B cell (primary cell): ENCODE measurements at regions not wholly inside any gene's neighbourhood (a gene's known extent, or its start where the extent isn't known, plus 50 kb on each side); places are given as distances from the start of the nearest gene placed in this dataset.

Experiments used
- ATAC-seq: fragments of 200-7000 bp; cut with Tn5 transposase; one replicate; pipeline ENCODE4 v1.10.0; 2021; ENCODE audit warnings: low read depth, mild to moderate bottlenecking, moderate number of reproducible peaks, moderate library complexity
- CTCF ChIA-PET: fragments of 350-600 bp; sonication (Branson Sonifier 250); formaldehyde crosslinking; loops from one replicate; lab custom pipeline; 2021; ENCODE audit warnings: antibody characterized with exemption, inconsistent platforms; lab: Charles Lee
- POLR2A ChIA-PET: fragments of 350-600 bp; sonication (Branson Sonifier 250); formaldehyde crosslinking; loops from one replicate; lab custom pipeline; 2021; ENCODE audit warnings: antibody characterized with exemption; lab: Charles Lee
- DNase-seq: peaks from one replicate; pipeline ENCODE4 v3.0.0; 2013
- H2AFZ ChIP-seq: 2 replicates; pipeline ENCODE4 v1.6.1; 2012; ENCODE audit warnings: mild to moderate bottlenecking, low read depth, low read length; ENCODE audit not compliant: insufficient read depth, poor library complexity, severe bottlenecking
- H3K27ac ChIP-seq, 2 donors: 1 replicate in 1 of 2; 2 replicates in 1 of 2; pipeline ENCODE4 v1.5.1; 2012 to 2013; ENCODE audit warnings: low read length in 2 of 2, mild to moderate bottlenecking in 2 of 2, moderate library complexity in 1 of 2
- H3K27me3 ChIP-seq, 4 experiments: fragments of 200-600 bp in 1 of 4; sonication (generic) in 1 of 4; replicated peaks in 1 of 4; 1 replicate in 2 of 4; 2 replicates in 2 of 4; pipeline versions ENCODE4 v1.6.1 to v1.7.0; 2013 to 2016; ENCODE audit warnings: low read length in 3 of 4, mild to moderate bottlenecking in 2 of 4, mixed read lengths in 1 of 4, moderate library complexity in 1 of 4; ENCODE audit not compliant: insufficient read depth in 4 of 4, control insufficient read depth in 3 of 4; ENCODE audit errors: control extremely low read depth in 1 of 4
- H3K36me3 ChIP-seq, 2 experiments: replicated peaks in 1 of 2; 1 replicate in 1 of 2; 2 replicates in 1 of 2; pipeline versions ENCODE4 v1.6.1 to v1.7.1; 2013; ENCODE audit warnings: low read length in 1 of 2; ENCODE audit not compliant: insufficient read depth in 2 of 2, control insufficient read depth in 1 of 2; ENCODE audit errors: control extremely low read depth in 1 of 2, extremely low read depth in 1 of 2
- H3K4me1 ChIP-seq, 2 donors: fragments of 200-600 bp in 1 of 2; sonication (generic) in 1 of 2; 1 replicate in 1 of 2; 2 replicates in 1 of 2; pipeline versions ENCODE4 v1.5.1 to v1.6.1; 2013 to 2017; ENCODE audit warnings: low read length in 2 of 2; ENCODE audit not compliant: control insufficient read depth in 2 of 2, insufficient read depth in 2 of 2
- H3K4me2 ChIP-seq: replicated peaks from 2 replicates; pipeline ENCODE3; 2012; ENCODE audit warnings: mild to moderate bottlenecking, low read depth, low read length; ENCODE audit not compliant: poor library complexity, severe bottlenecking
- H3K4me3 ChIP-seq, 5 experiments: fragments of 200-600 bp in 1 of 5; sonication (generic) in 1 of 5; 1 replicate in 3 of 5; 2 replicates in 2 of 5; pipeline versions ENCODE4 v1.5.1 to v1.7.0; 2011 to 2016; ENCODE audit warnings: low read length in 4 of 5, mild to moderate bottlenecking in 4 of 5, low read depth in 2 of 5, control low read depth in 1 of 5, moderate library complexity in 1 of 5; ENCODE audit not compliant: insufficient read depth in 1 of 5; ENCODE audit errors: control extremely low read depth in 1 of 5, extremely low read depth in 1 of 5
- H3K79me2 ChIP-seq: fragments of 200-600 bp; sonication (generic); one replicate; pipeline ENCODE4 v1.6.0; 2016; ENCODE audit warnings: low read length; ENCODE audit not compliant: control insufficient read depth, insufficient read depth
- H3K9ac ChIP-seq: fragments of 200-600 bp; sonication (generic); 2 replicates; pipeline ENCODE4 v1.6.1; 2017; ENCODE audit warnings: mild to moderate bottlenecking, low read length, moderate library complexity
- H3K9me3 ChIP-seq, 3 donors: one replicate each; pipeline versions ENCODE4 v1.6.1 to v1.7.1; 2013; ENCODE audit warnings: low read length in 2 of 3; ENCODE audit not compliant: control insufficient read depth in 2 of 3, insufficient read depth in 1 of 3; ENCODE audit errors: control extremely low read depth in 1 of 3
- H4K20me1 ChIP-seq: 2 replicates; pipeline ENCODE4 v1.6.0; 2012; ENCODE audit warnings: mild to moderate bottlenecking, low read length; ENCODE audit not compliant: insufficient read depth, control insufficient read depth, poor library complexity, severe bottlenecking
- H3K27ac Mint-ChIP-seq: one replicate; pipeline ENCODE4 v1.8.0; 2021; ENCODE audit warnings: mixed read lengths
- H3K27me3 Mint-ChIP-seq: one replicate; pipeline ENCODE4 v1.8.0; 2021; ENCODE audit warnings: mixed read lengths
- H3K4me1 Mint-ChIP-seq: one replicate; pipeline ENCODE4 v1.8.0; 2021; ENCODE audit warnings: mixed read lengths
- H3K4me3 Mint-ChIP-seq: one replicate; pipeline ENCODE4 v1.8.0; 2021; ENCODE audit warnings: mixed read lengths
- H3K9me3 Mint-ChIP-seq: one replicate; pipeline ENCODE4 v1.8.0; 2022; ENCODE audit warnings: mixed read lengths; ENCODE audit not compliant: insufficient read depth
- EZH2 ChIP-seq: IDR thresholded peaks from 2 replicates; pipeline ENCODE4 v1.6.1; 2012; ENCODE audit warnings: borderline replicate concordance, low read depth, mild to moderate bottlenecking, moderate library complexity, low read length; ENCODE audit not compliant: insufficient read depth, poor library complexity, severe bottlenecking
- WGBS: methylation state at CpG from one replicate; pipeline ENCODE4 v1.1.5; 2013; ENCODE audit warnings: missing lambda C conversion rate; ENCODE audit not compliant: insufficient coverage; 5-methylcytosine and 5-hydroxymethylcytosine counted together
- intact Hi-C: fragments of 100-400 bp; cut with micrococcal nuclease; formaldehyde crosslinking; loops from one replicate; pipeline ENCODE4 v1.10.0; 2022
- TF ChIP-seq, protein P1 (sequence below): fragments of 200-600 bp; IDR thresholded peaks from one replicate; pipeline ENCODE4 v1.8.0; 2022; ENCODE audit warnings: antibody characterized with exemption, mild to moderate bottlenecking

DNA sequence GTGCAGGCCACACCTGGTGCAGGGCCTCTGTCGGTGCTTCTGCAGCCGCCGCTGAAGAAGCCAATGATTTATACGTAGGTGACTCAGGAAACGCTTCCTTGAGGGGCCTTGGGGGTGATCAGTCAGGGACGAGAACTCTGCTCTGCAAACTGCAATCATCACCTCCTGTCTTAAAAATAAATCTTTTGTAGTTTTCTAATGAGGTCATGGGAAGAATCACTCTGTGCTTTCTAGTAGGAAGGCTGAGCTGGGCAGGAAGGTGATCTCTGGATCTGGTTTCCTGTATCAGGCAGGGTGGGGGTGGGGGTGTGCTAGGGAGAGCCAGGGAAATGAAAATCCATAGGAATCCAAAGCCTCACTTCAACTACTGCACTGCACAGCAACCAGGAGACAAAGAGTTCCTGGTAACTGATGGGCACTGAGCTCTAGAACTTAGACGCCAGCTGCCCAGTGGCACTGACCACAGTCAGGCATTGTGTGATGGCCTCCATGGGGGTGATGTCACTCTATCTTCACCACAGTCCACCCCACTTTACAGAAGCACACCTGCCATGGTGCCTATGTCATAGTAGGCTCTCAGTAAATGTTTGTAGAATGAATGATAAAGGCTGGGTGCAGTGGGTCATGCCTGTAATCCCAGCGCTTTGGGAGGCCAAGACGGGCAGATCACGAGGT, 292.4 kb upstream of the PWP1 start:
- Histone ChIP-seq H3K9ac (no peak overlapping the region), H3K4me3 (no peak overlapping the region), H3K27me3 (no peaks in the 10 kb centered on the region), H2AFZ (no peak overlapping the region), H3K4me1 (no peaks in the 10 kb centered on the region), H3K79me2 (no peaks in the 10 kb centered on the region), H3K4me2 (no peak overlapping the region), H4K20me1 (no peaks in the 10 kb centered on the region), H3K36me3 (no peaks in the 10 kb centered on the region), H3K9me3 (peaks cover 0 to 4% (median 0%) of the 10 kb centered on the region in 3 donors), H3K27ac (no peak overlapping the region)
- ATAC-seq, result no peak
- Mint-ChIP-seq H3K4me3 (no peak overlapping the region), H3K27me3 (peaks cover 10% of the 10 kb centered on the region), H3K27ac (no peak overlapping the region), H3K4me1 (no peaks in the 10 kb centered on the region), H3K9me3 (peaks cover 2% of the 10 kb centered on the region)
- ChIA-PET CTCF (no interaction called here), POLR2A (no interaction called here)
- no peak for DNase-seq
- WGBS, result 40% methylated on average over 2 of the region's 10 CpGs
- intact Hi-C loops, result no loop called here
- TF ChIP-seq EZH2, result no peak
- TF ChIP-seq, protein P1, sequence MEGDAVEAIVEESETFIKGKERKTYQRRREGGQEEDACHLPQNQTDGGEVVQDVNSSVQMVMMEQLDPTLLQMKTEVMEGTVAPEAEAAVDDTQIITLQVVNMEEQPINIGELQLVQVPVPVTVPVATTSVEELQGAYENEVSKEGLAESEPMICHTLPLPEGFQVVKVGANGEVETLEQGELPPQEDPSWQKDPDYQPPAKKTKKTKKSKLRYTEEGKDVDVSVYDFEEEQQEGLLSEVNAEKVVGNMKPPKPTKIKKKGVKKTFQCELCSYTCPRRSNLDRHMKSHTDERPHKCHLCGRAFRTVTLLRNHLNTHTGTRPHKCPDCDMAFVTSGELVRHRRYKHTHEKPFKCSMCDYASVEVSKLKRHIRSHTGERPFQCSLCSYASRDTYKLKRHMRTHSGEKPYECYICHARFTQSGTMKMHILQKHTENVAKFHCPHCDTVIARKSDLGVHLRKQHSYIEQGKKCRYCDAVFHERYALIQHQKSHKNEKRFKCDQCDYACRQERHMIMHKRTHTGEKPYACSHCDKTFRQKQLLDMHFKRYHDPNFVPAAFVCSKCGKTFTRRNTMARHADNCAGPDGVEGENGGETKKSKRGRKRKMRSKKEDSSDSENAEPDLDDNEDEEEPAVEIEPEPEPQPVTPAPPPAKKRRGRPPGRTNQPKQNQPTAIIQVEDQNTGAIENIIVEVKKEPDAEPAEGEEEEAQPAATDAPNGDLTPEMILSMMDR, result no peak

GRCh38 chr12:107394693-107395092, 290.9 kb upstream of the PWP1 start:
- H3K4me1 Mint-ChIP-seq, result no peaks in the 10 kb centered on the region
- intact Hi-C loops, result no loop called here
- no peaks in the 10 kb centered on the region for H3K4me1 ChIP-seq
- DNase-seq (no peak), ATAC-seq (no peak)
- WGBS, result 38% methylated on average over 3 of the region's 3 CpGs
- H3K27me3 ChIP-seq, result no peaks in the 10 kb centered on the region
- H3K79me2 ChIP-seq, result no peaks in the 10 kb centered on the region
- no peak overlapping the region for H3K4me3 ChIP-seq
- H3K4me3 Mint-ChIP-seq, result no peak overlapping the region
- H3K27ac ChIP-seq, result no peak overlapping the region
- ChIA-PET POLR2A (no interaction called here), CTCF (no interaction called here)
- H2AFZ ChIP-seq, result no peak overlapping the region
- no peak overlapping the region for H3K27ac Mint-ChIP-seq
- H4K20me1 ChIP-seq, result no peaks in the 10 kb centered on the region
- H3K36me3 ChIP-seq, result no peaks in the 10 kb centered on the region
- no peak overlapping the region for H3K4me2 ChIP-seq
- no peak for TF ChIP-seq EZH2
- TF ChIP-seq, protein P1, result no peak
- peaks cover 2% of the 10 kb centered on the region for H3K9me3 Mint-ChIP-seq
- no peak overlapping the region for H3K9ac ChIP-seq
- peaks cover 8% of the 10 kb centered on the region for H3K27me3 Mint-ChIP-seq
- H3K9me3 ChIP-seq, result peaks cover 0 to 1% (median 0%) of the 10 kb centered on the region in 3 donors
